Mesodermal cell (in vitro differentiated cells): ENCODE measurements at regions not wholly inside any gene's neighbourhood (a gene's known extent, or its start where the extent isn't known, plus 50 kb on each side); places are given as distances from the start of the nearest gene placed in this dataset.
"Not testable (repeated sequence)": the region's sequence is repeated elsewhere in the genome, so short reads cannot be mapped to it uniquely, and the experiment has no call there.

Source experiments
- H3K27ac ChIP-seq: 2 replicates; pipeline ENCODE4 v1.7.0; 2013; ENCODE audit warnings: mild to moderate bottlenecking, low read depth, low read length, moderate library complexity; ENCODE audit not compliant: severe bottlenecking
- H3K36me3 ChIP-seq: 2 replicates; pipeline ENCODE4 v1.7.1; 2013; ENCODE audit warnings: mild to moderate bottlenecking, low read length, moderate library complexity; ENCODE audit not compliant: control insufficient read depth, insufficient read depth
- H3K4me1 ChIP-seq: one replicate; pipeline ENCODE4 v1.7.1; 2013; ENCODE audit warnings: mild to moderate bottlenecking, low read length; ENCODE audit not compliant: insufficient read depth, control insufficient read depth, poor library complexity, severe bottlenecking
- H3K4me3 ChIP-seq: 2 replicates; pipeline ENCODE4 v1.7.0; 2013; ENCODE audit warnings: low read length, control low read depth, mild to moderate bottlenecking; ENCODE audit not compliant: insufficient read depth, poor library complexity, severe bottlenecking; ENCODE audit errors: extremely low read depth
- H3K9me3 ChIP-seq: 2 replicates; pipeline ENCODE4 v1.7.1; 2013; ENCODE audit warnings: mild to moderate bottlenecking, low read length, moderate library complexity; ENCODE audit not compliant: control insufficient read depth
- WGBS, 2 experiments: methylation state at CpG; one replicate each; pipeline ENCODE4 v1.1.5; 2013; ENCODE audit warnings: missing lambda C conversion rate in 2 of 2; ENCODE audit not compliant: insufficient coverage in 2 of 2; 5-methylcytosine and 5-hydroxymethylcytosine counted together

GRCh38 chr3:174356596-174356995 lies 502.5 kb upstream of the NAALADL2 start:
- H3K9me3 ChIP-seq = no peaks in the 10 kb centered on the region
- H3K4me1 ChIP-seq = no peaks in the 10 kb centered on the region
- H3K27ac ChIP-seq = no peak overlapping the region
- H3K36me3 ChIP-seq = no peaks in the 10 kb centered on the region
- 92 to 100% methylated on average over 1 of the region's 1 CpG for WGBS, 2 experiments
- H3K4me3 ChIP-seq = no peak overlapping the region

GRCh38 chr3:174358252-174358651 lies 500.9 kb upstream of the NAALADL2 start:
- no CpG with 5 or more reads among the region's 1 CpG for WGBS, 2 experiments
- no peak overlapping the region for H3K4me3 ChIP-seq
- no peaks in the 10 kb centered on the region for H3K36me3 ChIP-seq
- H3K4me1 ChIP-seq = no peaks in the 10 kb centered on the region
- H3K9me3 ChIP-seq = no peaks in the 10 kb centered on the region
- H3K27ac ChIP-seq = no peak overlapping the region

GRCh38 chr3:174362556-174362955 lies 496.6 kb upstream of the NAALADL2 start:
- WGBS, 2 experiments = 93 to 100% methylated on average over 2 to 3 of the region's 3 CpGs
- no peaks in the 10 kb centered on the region for H3K4me1 ChIP-seq

GRCh38 chr3:174363256-174363655 lies 495.9 kb upstream of the NAALADL2 start:
- H3K36me3 ChIP-seq = no peaks in the 10 kb centered on the region
- no peaks in the 10 kb centered on the region for H3K4me1 ChIP-seq
- 74 to 100% methylated on average over 1 to 2 of the region's 3 CpGs for WGBS, 2 experiments
- no peaks in the 10 kb centered on the region for H3K9me3 ChIP-seq
- no peak overlapping the region for H3K4me3 ChIP-seq
- H3K27ac ChIP-seq = no peak overlapping the region

More at GRCh38 chr3:174362556-174362955, 496.6 kb upstream of the NAALADL2 start:
- no peak overlapping the region for H3K4me3 ChIP-seq
- no peaks in the 10 kb centered on the region for H3K36me3 ChIP-seq
- H3K9me3 ChIP-seq = no peaks in the 10 kb centered on the region
- H3K27ac ChIP-seq = no peak overlapping the region

- WGBS, 2 experiments = 86% methylated on average over 1 of the region's 1 CpG; no CpG with 5 or more reads in 1 of the 2 experiments
- no peaks in the 10 kb centered on the region for H3K9me3 ChIP-seq
- H3K36me3 ChIP-seq = no peaks in the 10 kb centered on the region
- H3K4me1 ChIP-seq = no peaks in the 10 kb centered on the region
- H3K27ac ChIP-seq = no peak overlapping the region
- H3K4me3 ChIP-seq = no peak overlapping the region
Measured at GRCh38 chr3:174365796-174366195, 493.3 kb upstream of the NAALADL2 start.

- not testable (repeated sequence) for H3K4me3 ChIP-seq, H3K4me1 ChIP-seq, H3K27ac ChIP-seq, H3K9me3 ChIP-seq, H3K36me3 ChIP-seq
- 67 to 100% methylated on average over 1 to 3 of the region's 5 CpGs for WGBS, 2 experiments
Measured at GRCh38 chr3:174366904-174367303, 492.2 kb upstream of the NAALADL2 start.

GRCh38 chr3:174376346-174376745 lies 482.8 kb upstream of the NAALADL2 start:
- H3K4me3 ChIP-seq = no peak overlapping the region
- no peak overlapping the region for H3K27ac ChIP-seq
- no peaks in the 10 kb centered on the region for H3K36me3 ChIP-seq
- H3K4me1 ChIP-seq = no peaks in the 10 kb centered on the region
- H3K9me3 ChIP-seq = no peaks in the 10 kb centered on the region

- 96% methylated on average over 30 to 32 of the region's 32 CpGs for WGBS, 2 experiments
- H3K4me3 ChIP-seq = no peak overlapping the region
- no peak overlapping the region for H3K27ac ChIP-seq
- no peaks in the 10 kb centered on the region for H3K9me3 ChIP-seq
- no peaks in the 10 kb centered on the region for H3K4me1 ChIP-seq
- H3K36me3 ChIP-seq = no peaks in the 10 kb centered on the region
Measured at GRCh38 chr3:174377096-174377495, 482.0 kb upstream of the NAALADL2 start.

GRCh38 chr3:174377684-174378083 lies 481.4 kb upstream of the NAALADL2 start:
- 93 to 94% methylated on average over 3 to 5 of the region's 13 CpGs for WGBS, 2 experiments
- no peak overlapping the region for H3K4me3 ChIP-seq
- no peak overlapping the region for H3K27ac ChIP-seq
- H3K36me3 ChIP-seq = no peaks in the 10 kb centered on the region
- H3K9me3 ChIP-seq = no peaks in the 10 kb centered on the region
- no peaks in the 10 kb centered on the region for H3K4me1 ChIP-seq

GRCh38 chr3:174382878-174383277 lies 476.3 kb upstream of the NAALADL2 start:
- H3K4me1 ChIP-seq = no peaks in the 10 kb centered on the region
- H3K4me3 ChIP-seq = no peak overlapping the region
- no peaks in the 10 kb centered on the region for H3K9me3 ChIP-seq
- WGBS, 2 experiments = no CpG with 5 or more reads among the region's 1 CpG
- H3K27ac ChIP-seq = no peak overlapping the region
- H3K36me3 ChIP-seq = no peaks in the 10 kb centered on the region

GRCh38 chr3:174387736-174388135 lies 471.4 kb upstream of the NAALADL2 start:
- Histone ChIP-seq H3K9me3 (no peaks in the 10 kb centered on the region), H3K36me3 (no peaks in the 10 kb centered on the region), H3K4me3 (no peak overlapping the region), H3K27ac (no peak overlapping the region), H3K4me1 (no peaks in the 10 kb centered on the region)
- no CpG with 5 or more reads among the region's 1 CpG for WGBS, 2 experiments

- Histone ChIP-seq H3K36me3 (no peaks in the 10 kb centered on the region), H3K4me3 (no peak overlapping the region), H3K4me1 (no peaks in the 10 kb centered on the region), H3K9me3 (no peaks in the 10 kb centered on the region), H3K27ac (no peak overlapping the region)
Measured at GRCh38 chr3:174397848-174398247, 461.3 kb upstream of the NAALADL2 start.
